ENCODE measurements at regions not wholly inside any gene's neighbourhood (a gene's known extent, or its start where the extent isn't known, plus 50 kb on each side); places are given as distances from the start of the nearest gene placed in this dataset.

DNA sequence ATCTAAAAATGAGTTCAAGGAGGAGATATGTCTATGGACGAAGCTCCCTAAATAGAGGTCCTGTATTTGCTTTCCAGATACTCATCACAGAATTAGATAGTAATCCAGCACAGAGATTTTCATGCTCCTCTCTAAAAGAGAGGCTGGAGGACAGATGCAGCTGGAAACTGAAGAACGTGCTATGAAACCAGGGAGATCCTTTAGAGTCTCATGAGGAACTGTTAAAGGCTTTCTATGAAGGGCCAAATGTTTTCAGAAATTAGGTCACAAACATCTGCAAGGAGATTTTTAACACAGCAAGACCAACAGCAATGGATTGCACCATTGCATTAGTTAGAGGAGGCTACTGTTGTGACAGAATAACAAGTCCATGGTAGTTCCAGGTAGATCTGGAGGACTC lies 95.6 kb upstream of the ARHGAP20 start:
- TF ChIP-seq ZBED1 (IDR thresholded peaks at IDR 0.05; ENCODE audit: borderline replicate concordance) (no peak), IRF4 (IDR thresholded peaks at IDR 0.05; ENCODE audit: low read depth, low read length) (no peak), GATAD2B (conservative IDR thresholded peaks at IDR 0.05; ENCODE audit: low read depth) (no peak), SMAD1 (IDR thresholded peaks at IDR 0.05; ENCODE audit: low read depth, partially characterized antibody) (no peak), SMC3 (IDR thresholded peaks at IDR 0.05; ENCODE audit: borderline replicate concordance, low read length) (no peak), POLR2A (IDR thresholded peaks at IDR 0.05; ENCODE audit: low read depth, low read length) (no peak), CBFB (IDR thresholded peaks at IDR 0.05; ENCODE audit: low read depth) (no peak), SRF (IDR thresholded peaks at IDR 0.05; ENCODE audit: low read depth in 2 of 2, low read length in 2 of 2) (no peak), CBX3 (IDR thresholded peaks at IDR 0.05; ENCODE audit: borderline replicate concordance, low read depth) (no peak), MEF2B (IDR thresholded peaks at IDR 0.05; ENCODE audit: partially characterized antibody, poor library complexity, severe bottlenecking) (no peak), HDAC2 (IDR thresholded peaks at IDR 0.05) (no peak), NFYA (IDR thresholded peaks at IDR 0.05; ENCODE audit: borderline replicate concordance, low read depth, low read length) (no peak), MYC (IDR thresholded peaks at IDR 0.05; ENCODE audit: insufficient read depth, insufficient read length, insufficient replicate concordance, low read length, severe bottlenecking) (no peak), SUZ12 (IDR thresholded peaks at IDR 0.05; ENCODE audit: unreplicated experiment) (no peak), RB1 (IDR thresholded peaks at IDR 0.05; ENCODE audit: borderline replicate concordance) (no peak), PKNOX1 (IDR thresholded peaks at IDR 0.05) (no peak), NFXL1 (IDR thresholded peaks at IDR 0.05; ENCODE audit: borderline replicate concordance) (no peak), ETV6 (conservative IDR thresholded peaks at IDR 0.05 in 1 of 2, IDR thresholded peaks at IDR 0.05 in 1 of 2; ENCODE audit: borderline replicate concordance in 1 of 2, low read depth in 1 of 2) (no peak), PAX5 (IDR thresholded peaks at IDR 0.05; ENCODE audit: borderline replicate concordance, low read depth, low read length) (no peak), RBBP5 (conservative IDR thresholded peaks at IDR 0.05) (no peak)
- no peaks in the 10 kb centered on the region for H3K79me2 ChIP-seq (ENCODE audit: control insufficient read depth, insufficient read depth, low read length)
- H3K9ac ChIP-seq (ENCODE audit: control insufficient read depth, insufficient read depth, low read length): no peak overlapping the region
- no TSS peak for BruUV-seq (replicated peaks)
- intact Hi-C loops (cut with micrococcal nuclease; ENCODE audit: unreplicated experiment): no loop called here
- H3K4me2 ChIP-seq (ENCODE audit: control insufficient read depth, insufficient read depth): no peak overlapping the region
- H3K9me3 ChIP-seq (replicated peaks; ENCODE audit: control insufficient read depth, insufficient read depth, low read length): no peaks in the 10 kb centered on the region
- no peaks in the 10 kb centered on the region for H3K27me3 ChIP-seq (replicated peaks in 1 of 2; ENCODE audit: control insufficient read depth in 2 of 2, insufficient read depth in 2 of 2, low read length in 1 of 2)
- POLR2A ChIA-PET: no interaction called here
- H2AFZ ChIP-seq (ENCODE audit: control insufficient read depth, low read depth, low read length): no peak overlapping the region
- WGBS (ENCODE audit: insufficient coverage, insufficient replicate concordance, low lambda C conversion rate, missing lambda C conversion rate): 14% methylated on average over 2 of the region's 2 CpGs
- no peaks in the 10 kb centered on the region for H3K4me1 ChIP-seq (ENCODE audit: control insufficient read depth, insufficient read depth, low read length)
- RAD21 ChIA-PET (ENCODE audit: unreplicated experiment): no interaction called here
- H4K20me1 ChIP-seq (ENCODE audit: control insufficient read depth, insufficient read depth): no peaks in the 10 kb centered on the region
- in situ Hi-C loops (cut with MboI): no loop called here
- H3K27ac ChIP-seq (ENCODE audit: control insufficient read depth, insufficient read depth): no peak overlapping the region
- no peaks in the 10 kb centered on the region for H3K36me3 ChIP-seq (ENCODE audit: control insufficient read depth in 2 of 2, insufficient read depth in 2 of 2, low read length in 1 of 2)
- no peak overlapping the region for H3K4me3 ChIP-seq
- SMC1A ChIA-PET (ENCODE audit: uncharacterized antibody, unreplicated experiment): interaction anchor here (0.6 kb wide), 1 partner anchor 577 kb away, joined by 3 read pairs; no protein-coding TSS in a partner anchor
- ATAC-seq (no peak), FAIRE-seq (no peak), DNase-seq (ENCODE audit: low read depth, low spot score) (no peak)
- CTCF ChIA-PET: no interaction called here

All from GM12878 (cell line).